Activated naive CD8-positive, alpha-beta T cell treated with anti-CD3 and anti-CD28 coated beads, Interleukin-2, amount 10 ng/mL, durations not matched to agents 7 days and 5 days (primary cell): ENCODE measurements at regions not wholly inside any gene's neighbourhood (a gene's known extent, or its start where the extent isn't known, plus 50 kb on each side); places are given as distances from the start of the nearest gene placed in this dataset.

Experiments used
- ATAC-seq: fragments of 150-1000 bp; cut with Tn5 transposase; one replicate; pipeline ENCODE4 v1.10.0; 2021; ENCODE audit warnings: low read depth, moderate library complexity
- POLR2A ChIA-PET: fragments of 350-600 bp; sonication (Branson Sonifier 250); formaldehyde crosslinking; loops from one replicate; lab custom pipeline; 2021; ENCODE audit warnings: antibody characterized with exemption; lab: Charles Lee
- DNase-seq: peaks from one replicate; pipeline ENCODE4 v3.0.0; 2021
- H3K27ac Mint-ChIP-seq: one replicate; pipeline ENCODE4 v1.8.0; 2022; ENCODE audit warnings: mild to moderate bottlenecking, mixed read lengths
- H3K27me3 Mint-ChIP-seq: one replicate; pipeline ENCODE4 v1.8.0; 2022; ENCODE audit warnings: mild to moderate bottlenecking, moderate library complexity, mixed read lengths
- H3K36me3 Mint-ChIP-seq: one replicate; pipeline ENCODE4 v1.8.0; 2021; ENCODE audit warnings: mild to moderate bottlenecking, mixed read lengths
- H3K4me1 Mint-ChIP-seq: one replicate; pipeline ENCODE4 v1.8.0; 2021; ENCODE audit warnings: mixed read lengths
- H3K4me3 Mint-ChIP-seq: one replicate; pipeline ENCODE4 v1.8.0; 2022; ENCODE audit warnings: mild to moderate bottlenecking, moderate library complexity, mixed read lengths
- H3K9me3 Mint-ChIP-seq: one replicate; pipeline ENCODE4 v1.8.0; 2021; ENCODE audit warnings: mixed read lengths

GRCh38 chr6:22848121-22848520 is 278.8 kb downstream of the HDGFL1 start:
- Mint-ChIP-seq H3K27me3 (no peaks in the 10 kb centered on the region), H3K36me3 (no peaks in the 10 kb centered on the region)

GRCh38 chr6:22849921-22850320 is 280.6 kb downstream of the HDGFL1 start:
- H3K4me1 Mint-ChIP-seq, result no peaks in the 10 kb centered on the region
- no peak for DNase-seq
- no peaks in the 10 kb centered on the region for H3K27me3 Mint-ChIP-seq
- ATAC-seq, result no peak
- POLR2A ChIA-PET, result no interaction called here
- H3K27ac Mint-ChIP-seq, result no peak overlapping the region
- H3K4me3 Mint-ChIP-seq, result no peak overlapping the region
- no peaks in the 10 kb centered on the region for H3K9me3 Mint-ChIP-seq
- H3K36me3 Mint-ChIP-seq, result no peaks in the 10 kb centered on the region

More at GRCh38 chr6:22848121-22848520, 278.8 kb downstream of the HDGFL1 start:
- POLR2A ChIA-PET, result no interaction called here
- ATAC-seq, result no peak
- H3K27ac Mint-ChIP-seq, result no peak overlapping the region
- no peak overlapping the region for H3K4me3 Mint-ChIP-seq
- DNase-seq, result no peak
- H3K4me1 Mint-ChIP-seq, result no peaks in the 10 kb centered on the region
- no peaks in the 10 kb centered on the region for H3K9me3 Mint-ChIP-seq

- ATAC-seq (no peak), DNase-seq (no peak)
- Mint-ChIP-seq H3K4me3 (no peak overlapping the region), H3K36me3 (no peaks in the 10 kb centered on the region), H3K27ac (no peak overlapping the region), H3K4me1 (no peaks in the 10 kb centered on the region), H3K27me3 (no peaks in the 10 kb centered on the region), H3K9me3 (no peaks in the 10 kb centered on the region)
- POLR2A ChIA-PET, result no interaction called here
Observed at GRCh38 chr6:22852101-22852500, 282.7 kb downstream of the HDGFL1 start.

- H3K4me3 Mint-ChIP-seq, result no peak overlapping the region
Observed at GRCh38 chr6:22873513-22874136, 304.3 kb downstream of the HDGFL1 start.

GRCh38 chr6:22875845-22876244 is 306.5 kb downstream of the HDGFL1 start:
- Mint-ChIP-seq H3K4me1 (no peaks in the 10 kb centered on the region), H3K27me3 (no peaks in the 10 kb centered on the region), H3K9me3 (peaks cover 6% of the 10 kb centered on the region), H3K27ac (no peak overlapping the region), H3K36me3 (no peaks in the 10 kb centered on the region), H3K4me3 (no peak overlapping the region)
- DNase-seq, result no peak
- POLR2A ChIA-PET, result no interaction called here
- no peak for ATAC-seq

More at GRCh38 chr6:22873513-22874136, 304.3 kb downstream of the HDGFL1 start:
- Mint-ChIP-seq H3K27me3 (no peaks in the 10 kb centered on the region), H3K4me1 (no peaks in the 10 kb centered on the region), H3K27ac (no peak overlapping the region), H3K36me3 (no peaks in the 10 kb centered on the region), H3K9me3 (peaks cover 5% of the 10 kb centered on the region)
- POLR2A ChIA-PET, result no interaction called here
- ATAC-seq (no peak), DNase-seq (no peak)

GRCh38 chr6:22878324-22878701 is 308.9 kb downstream of the HDGFL1 start:
- no peaks in the 10 kb centered on the region for H3K27me3 Mint-ChIP-seq
- no peaks in the 10 kb centered on the region for H3K36me3 Mint-ChIP-seq
- H3K4me1 Mint-ChIP-seq, result no peaks in the 10 kb centered on the region
- H3K27ac Mint-ChIP-seq, result no peak overlapping the region
- peaks cover 2% of the 10 kb centered on the region for H3K9me3 Mint-ChIP-seq
- no peak overlapping the region for H3K4me3 Mint-ChIP-seq
- POLR2A ChIA-PET, result no interaction called here
- ATAC-seq, result no peak
- no peak for DNase-seq

GRCh38 chr6:22878706-22879105 is 309.3 kb downstream of the HDGFL1 start:
- DNase-seq, result no peak
- no peak for ATAC-seq
- Mint-ChIP-seq H3K27ac (no peak overlapping the region), H3K27me3 (no peaks in the 10 kb centered on the region), H3K4me3 (no peak overlapping the region), H3K36me3 (no peaks in the 10 kb centered on the region), H3K9me3 (peaks cover 2% of the 10 kb centered on the region), H3K4me1 (no peaks in the 10 kb centered on the region)
- POLR2A ChIA-PET, result no interaction called here

- no peaks in the 10 kb centered on the region for H3K4me1 Mint-ChIP-seq
Observed at GRCh38 chr6:22880686-22881433, 311.5 kb downstream of the HDGFL1 start.

GRCh38 chr6:22882581-22882980 is 313.2 kb downstream of the HDGFL1 start:
- ATAC-seq (no peak), DNase-seq (no peak)
- no peak overlapping the region for H3K27ac Mint-ChIP-seq
- no peaks in the 10 kb centered on the region for H3K4me1 Mint-ChIP-seq
- POLR2A ChIA-PET, result no interaction called here
- H3K27me3 Mint-ChIP-seq, result peaks cover 4% of the 10 kb centered on the region
- H3K4me3 Mint-ChIP-seq, result no peak overlapping the region
- H3K9me3 Mint-ChIP-seq, result peaks cover 2% of the 10 kb centered on the region
- no peaks in the 10 kb centered on the region for H3K36me3 Mint-ChIP-seq

More at GRCh38 chr6:22880686-22881433, 311.5 kb downstream of the HDGFL1 start:
- ATAC-seq (no peak), DNase-seq (no peak)
- Mint-ChIP-seq H3K36me3 (no peaks in the 10 kb centered on the region), H3K4me3 (no peak overlapping the region), H3K27me3 (peaks cover 4% of the 10 kb centered on the region), H3K27ac (no peak overlapping the region), H3K9me3 (peaks cover 2% of the 10 kb centered on the region)
- POLR2A ChIA-PET, result no interaction called here

GRCh38 chr6:22883061-22883717 is 313.8 kb downstream of the HDGFL1 start:
- Mint-ChIP-seq H3K27me3 (peaks cover 4% of the 10 kb centered on the region), H3K4me3 (no peak overlapping the region), H3K27ac (no peak overlapping the region), H3K36me3 (no peaks in the 10 kb centered on the region), H3K4me1 (no peaks in the 10 kb centered on the region), H3K9me3 (peaks cover 2% of the 10 kb centered on the region)
- DNase-seq (no peak), ATAC-seq (no peak)
- POLR2A ChIA-PET, result no interaction called here

GRCh38 chr6:22884456-22884855 is 315.1 kb downstream of the HDGFL1 start:
- ATAC-seq, result no peak
- Mint-ChIP-seq H3K36me3 (no peaks in the 10 kb centered on the region), H3K27ac (no peak overlapping the region), H3K9me3 (no peaks in the 10 kb centered on the region), H3K4me1 (no peaks in the 10 kb centered on the region), H3K4me3 (no peak overlapping the region), H3K27me3 (peaks cover 4% of the 10 kb centered on the region)
- DNase-seq, result no peak
- POLR2A ChIA-PET, result no interaction called here

GRCh38 chr6:22886650-22887581 is 317.6 kb downstream of the HDGFL1 start:
- H3K27me3 Mint-ChIP-seq, result peaks cover 4% of the 10 kb centered on the region
- DNase-seq (no peak), ATAC-seq (no peak)
- POLR2A ChIA-PET, result no interaction called here
- H3K9me3 Mint-ChIP-seq, result no peaks in the 10 kb centered on the region
- H3K4me1 Mint-ChIP-seq, result no peaks in the 10 kb centered on the region
- H3K4me3 Mint-ChIP-seq, result no peak overlapping the region
- no peaks in the 10 kb centered on the region for H3K36me3 Mint-ChIP-seq
- no peak overlapping the region for H3K27ac Mint-ChIP-seq

GRCh38 chr6:22888163-22888752 is 318.9 kb downstream of the HDGFL1 start:
- peaks cover 4% of the 10 kb centered on the region for H3K27me3 Mint-ChIP-seq
- no peak for DNase-seq
- H3K4me3 Mint-ChIP-seq, result no peak overlapping the region
- no peaks in the 10 kb centered on the region for H3K36me3 Mint-ChIP-seq
- no peaks in the 10 kb centered on the region for H3K9me3 Mint-ChIP-seq
- H3K4me1 Mint-ChIP-seq, result no peaks in the 10 kb centered on the region
- ATAC-seq, result no peak
- no peak overlapping the region for H3K27ac Mint-ChIP-seq
- POLR2A ChIA-PET, result no interaction called here
